ENCODE measurements at regions not wholly inside any gene's neighbourhood (a gene's known extent, or its start where the extent isn't known, plus 50 kb on each side); places are given as distances from the start of the nearest gene placed in this dataset.
A peak's percentile ranks its signal among the peaks of the same experiment; 100 is the strongest.
"Not testable (repeated sequence)": the region's sequence is repeated elsewhere in the genome, so short reads cannot be mapped to it uniquely, and the experiment has no call there.

DNA sequence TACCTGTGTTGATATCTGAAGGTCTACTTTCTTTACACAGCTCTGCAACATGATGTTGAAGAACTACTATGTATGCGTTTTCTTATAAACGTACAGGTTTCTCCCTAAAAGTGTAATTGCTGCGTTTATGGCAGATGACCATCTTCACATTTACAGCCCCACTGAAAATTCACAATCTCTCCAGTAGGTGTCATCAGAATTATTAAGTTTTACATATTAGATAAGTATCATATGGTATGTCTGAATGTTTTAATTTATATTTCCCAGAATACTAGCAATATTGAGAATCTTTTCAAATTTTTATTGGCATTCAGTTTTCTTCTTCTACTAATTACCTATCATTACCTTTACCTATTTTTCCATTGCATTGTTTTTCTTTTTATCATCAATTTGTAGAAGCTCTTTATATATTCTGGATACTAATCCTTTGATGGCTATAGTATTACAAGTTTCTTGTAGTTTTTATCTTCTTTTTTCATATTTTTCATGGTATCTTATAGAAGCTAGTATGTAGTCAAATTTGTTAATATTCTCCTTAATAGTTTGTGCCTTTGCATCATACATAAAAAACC is 123.5 kb downstream of the CAPZA3 start:
- no peak for TF ChIP-seq POLR2A (IDR thresholded peaks at IDR 0.05; ENCODE audit: low read depth, low read length)
- FAIRE-seq, result peak; percentile 55
- DNase-seq (ENCODE audit: insufficient read length, low spot score), result no peak

- DNase-seq (ENCODE audit: insufficient read length, low spot score) (no peak), FAIRE-seq (no peak)
- TF ChIP-seq POLR2A (IDR thresholded peaks at IDR 0.05; ENCODE audit: low read depth, low read length), result no peak
Measured at GRCh38 chr12:18863769-18864500, 126.0 kb downstream of the CAPZA3 start.

- no peak for DNase-seq (ENCODE audit: insufficient read length, low spot score)
- no peak for TF ChIP-seq POLR2A (IDR thresholded peaks at IDR 0.05; ENCODE audit: low read depth, low read length)
- FAIRE-seq, result peak; percentile 97
Measured at GRCh38 chr12:18864900-18865561, 127.1 kb downstream of the CAPZA3 start.

DNA sequence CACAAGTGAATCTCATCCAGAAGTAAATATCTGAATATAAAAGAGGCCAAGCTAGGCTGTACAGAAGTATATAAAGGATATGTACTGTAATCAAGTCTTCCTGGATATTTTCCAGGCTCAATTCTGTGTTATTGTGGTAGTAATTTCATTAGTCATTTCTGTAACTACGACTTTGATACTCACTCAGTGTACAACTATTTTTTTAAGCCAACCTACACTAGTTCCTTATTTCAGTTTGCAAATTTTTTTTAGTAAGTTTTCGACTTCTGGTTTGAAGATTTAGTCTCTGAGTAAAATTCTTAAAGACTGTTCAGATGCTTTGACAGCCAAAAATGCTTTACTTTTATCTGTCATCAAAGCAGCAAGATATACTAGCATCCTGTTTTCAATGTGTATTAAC is 130.8 kb downstream of the CAPZA3 start:
- DNase-seq (ENCODE audit: insufficient read length, low spot score), result no peak
- FAIRE-seq, result peak; percentile 33
- TF ChIP-seq POLR2A (IDR thresholded peaks at IDR 0.05; ENCODE audit: low read depth, low read length), result no peak

DNA sequence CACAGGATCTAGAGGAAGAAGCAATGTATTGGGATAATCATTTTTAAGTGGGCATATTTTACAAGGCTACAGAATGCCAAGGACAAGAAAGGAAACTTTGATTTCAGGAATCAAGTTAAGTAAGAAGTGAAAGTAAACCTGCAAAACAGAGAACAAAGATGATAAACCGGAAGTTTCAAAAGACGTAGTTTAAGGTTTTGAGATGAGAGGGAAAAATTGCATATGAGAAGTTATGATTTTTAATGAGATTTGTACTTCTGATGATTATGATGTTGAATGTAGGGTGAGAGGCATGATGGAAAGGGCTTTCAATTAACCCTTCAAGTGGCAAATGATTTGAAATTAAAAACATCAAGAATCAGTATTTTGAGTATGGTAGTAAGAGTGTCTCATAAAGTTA is 134.9 kb downstream of the CAPZA3 start:
- FAIRE-seq (no peak), DNase-seq (ENCODE audit: insufficient read length, low spot score) (no peak)
- no peak for TF ChIP-seq POLR2A (IDR thresholded peaks at IDR 0.05; ENCODE audit: low read depth, low read length)

GRCh38 chr12:18878676-18879180 is 140.8 kb downstream of the CAPZA3 start:
- DNase-seq (ENCODE audit: insufficient read length, low spot score) (no peak), FAIRE-seq (no peak)
- TF ChIP-seq POLR2A (IDR thresholded peaks at IDR 0.05; ENCODE audit: low read depth, low read length), result no peak

GRCh38 chr12:18882690-18883089 is 144.8 kb downstream of the CAPZA3 start:
- no peak for TF ChIP-seq POLR2A (IDR thresholded peaks at IDR 0.05; ENCODE audit: low read depth, low read length)
- DNase-seq (ENCODE audit: insufficient read length, low spot score), result no peak
- no peak for FAIRE-seq

GRCh38 chr12:18886962-18887361 is 149.0 kb downstream of the CAPZA3 start:
- FAIRE-seq (no peak), DNase-seq (ENCODE audit: insufficient read length, low spot score) (no peak)
- TF ChIP-seq POLR2A (IDR thresholded peaks at IDR 0.05; ENCODE audit: low read depth, low read length), result no peak

DNA sequence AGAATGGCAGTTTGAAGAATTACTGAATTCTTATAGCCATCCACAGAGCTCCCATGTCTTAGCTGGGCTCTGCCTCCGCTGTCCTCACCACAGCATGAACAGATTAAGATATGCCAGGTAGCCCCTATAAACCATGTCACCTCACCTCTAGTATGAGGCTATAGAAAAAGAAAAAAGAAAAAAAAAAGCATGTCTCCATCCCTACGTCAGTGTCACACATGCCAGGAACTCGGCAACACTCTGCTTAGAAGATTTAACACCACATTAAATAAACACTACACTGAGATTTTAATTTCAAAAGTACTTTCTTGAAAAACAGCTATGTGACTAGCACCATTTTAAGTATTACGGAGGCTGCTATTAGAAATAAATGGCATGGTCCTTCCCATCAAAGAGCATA is 149.4 kb downstream of the CAPZA3 start:
- no peak for TF ChIP-seq POLR2A (IDR thresholded peaks at IDR 0.05; ENCODE audit: low read depth, low read length)
- DNase-seq (ENCODE audit: insufficient read length, low spot score), result no peak
- FAIRE-seq, result no peak

- TF ChIP-seq POLR2A (IDR thresholded peaks at IDR 0.05; ENCODE audit: low read depth, low read length), result no peak
- no peak for DNase-seq (ENCODE audit: insufficient read length, low spot score)
- FAIRE-seq, result no peak
Measured at GRCh38 chr12:18888047-18888446, 150.1 kb downstream of the CAPZA3 start.

- FAIRE-seq; DNase-seq (ENCODE audit: insufficient read length, low spot score): not testable (repeated sequence)
Measured at GRCh38 chr12:18890621-18891020, 152.7 kb downstream of the CAPZA3 start.

GRCh38 chr12:18895540-18895939 is 157.6 kb downstream of the CAPZA3 start:
- TF ChIP-seq POLR2A (IDR thresholded peaks at IDR 0.05; ENCODE audit: low read depth, low read length), result no peak
- FAIRE-seq, result no peak

DNA sequence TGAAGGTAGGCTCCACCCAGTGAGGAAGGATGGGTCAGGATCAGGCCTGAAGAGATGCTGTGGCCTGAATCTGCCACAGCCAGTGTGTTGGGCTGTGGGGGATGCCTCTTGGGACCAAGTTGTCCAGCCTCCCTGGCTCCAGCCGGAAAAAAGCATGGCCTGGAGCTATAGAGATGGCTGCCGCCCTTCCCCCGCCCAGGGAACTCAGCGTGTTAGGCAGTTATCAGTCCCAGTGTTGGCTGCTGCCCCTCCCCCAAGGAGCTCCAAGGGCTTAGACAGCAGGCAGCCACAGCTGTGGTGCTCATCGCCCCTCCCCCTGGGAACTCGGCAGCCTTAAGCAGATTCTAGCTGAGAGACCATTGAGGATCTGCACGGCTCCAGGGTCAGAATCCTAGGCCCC is 158.0 kb downstream of the CAPZA3 start:
- DNase-seq (ENCODE audit: insufficient read length, low spot score) (no peak), FAIRE-seq (no peak)
- TF ChIP-seq POLR2A (IDR thresholded peaks at IDR 0.05; ENCODE audit: low read depth, low read length), result no peak

More at GRCh38 chr12:18895540-18895939, 157.6 kb downstream of the CAPZA3 start:
- DNase-seq (ENCODE audit: insufficient read length, low spot score), result no peak

GRCh38 chr12:18897823-18898222 is 159.9 kb downstream of the CAPZA3 start:
- TF ChIP-seq POLR2A (IDR thresholded peaks at IDR 0.05; ENCODE audit: low read depth, low read length), result no peak
- FAIRE-seq, result no peak
- DNase-seq (ENCODE audit: insufficient read length, low spot score), result no peak

- no peak for TF ChIP-seq POLR2A (IDR thresholded peaks at IDR 0.05; ENCODE audit: low read depth, low read length)
- no peak for DNase-seq (ENCODE audit: insufficient read length, low spot score)
- FAIRE-seq, result no peak
Measured at GRCh38 chr12:18898470-18898869, 160.6 kb downstream of the CAPZA3 start.

Data from H54 (cell line).